GM19351 (cell line): ENCODE measurements at regions not wholly inside any gene's neighbourhood (a gene's known extent, or its start where the extent isn't known, plus 50 kb on each side); places are given as distances from the start of the nearest gene placed in this dataset.

ENCODE experiments used
- ATAC-seq: cut with Tn5 transposase; IDR thresholded peaks from one replicate; pipeline ENCODE4 v1.9.1; 2021; ENCODE audit warnings: mild to moderate bottlenecking, moderate library complexity; ENCODE audit not compliant: unreplicated experiment

DNA sequence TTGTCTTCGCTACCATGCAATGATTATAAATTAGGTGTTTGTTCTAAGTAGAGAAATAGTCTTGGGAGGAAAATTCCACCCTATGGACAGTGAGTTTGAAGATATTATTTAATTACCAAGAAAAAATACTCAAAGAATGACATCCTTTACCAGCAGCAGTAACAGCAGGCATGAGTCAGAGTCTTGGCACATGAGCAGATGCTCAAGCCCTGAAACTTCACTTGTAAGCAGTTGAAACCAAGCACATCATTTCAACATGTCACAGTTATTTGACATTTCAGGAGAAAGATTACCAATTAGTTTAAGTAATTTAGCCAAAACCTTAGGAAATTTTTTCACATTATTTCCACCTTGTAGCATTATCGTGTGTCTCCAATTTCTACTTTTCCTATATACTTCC is 99.2 kb downstream of the C12orf50 start:
- no peak for ATAC-seq

DNA sequence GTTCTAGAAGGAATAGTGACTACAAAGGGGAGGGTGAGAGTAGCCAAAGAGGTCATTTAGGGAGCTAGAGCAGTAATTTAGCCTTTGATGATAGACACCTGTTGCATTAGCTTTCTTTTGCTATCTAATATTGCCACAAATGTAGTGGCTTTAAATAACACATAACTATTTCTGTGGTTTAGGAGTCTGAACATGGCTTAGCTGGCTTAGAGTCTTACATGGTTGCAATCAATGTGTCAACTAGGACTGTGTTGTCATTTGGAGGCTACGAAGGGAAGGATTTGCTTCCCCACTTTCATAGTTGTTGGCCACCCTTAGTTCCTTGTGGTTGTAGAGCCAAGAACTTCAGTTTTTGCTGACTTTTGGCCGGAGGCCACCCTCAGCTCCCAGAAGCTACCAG is 99.9 kb downstream of the C12orf50 start:
- no peak for ATAC-seq

DNA sequence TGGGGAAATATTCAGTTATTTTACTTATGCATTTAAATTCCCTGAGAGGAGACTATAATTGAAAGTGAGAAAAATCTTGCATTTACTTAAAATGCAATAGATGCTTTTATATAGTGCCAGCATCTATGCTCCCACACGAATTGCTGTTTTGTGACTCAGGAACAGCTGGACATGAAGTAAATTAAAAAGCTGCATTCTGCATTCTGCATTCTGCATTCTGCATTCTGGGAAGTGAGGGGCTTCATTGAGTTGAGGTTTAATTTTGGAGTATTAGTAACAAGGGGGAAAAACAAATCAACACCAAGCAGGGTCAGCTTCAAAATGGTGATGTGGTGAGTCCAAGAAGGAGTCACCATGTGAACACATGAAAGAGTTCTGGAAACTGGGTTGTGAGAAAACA is 101.2 kb downstream of the C12orf50 start:
- ATAC-seq, result no peak

DNA sequence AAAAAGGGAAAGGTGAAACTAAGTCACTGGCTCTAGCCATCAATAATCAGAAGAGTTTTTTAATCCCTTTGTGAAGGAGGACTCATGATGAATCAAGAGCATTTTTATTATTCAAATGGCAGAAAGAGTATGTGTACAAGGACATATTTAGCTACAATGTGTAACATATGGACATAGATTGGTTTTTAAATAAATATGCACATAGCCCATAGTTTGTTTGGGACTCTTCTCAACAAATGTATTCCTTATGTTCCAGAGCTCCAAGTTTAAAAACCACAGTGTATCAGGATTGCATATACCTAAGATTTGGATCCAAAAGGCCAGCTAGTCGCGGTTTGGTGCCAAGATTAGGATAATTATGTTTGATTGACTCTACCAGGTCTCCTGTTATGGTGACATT is 104.2 kb downstream of the C12orf50 start:
- ATAC-seq, result no peak

DNA sequence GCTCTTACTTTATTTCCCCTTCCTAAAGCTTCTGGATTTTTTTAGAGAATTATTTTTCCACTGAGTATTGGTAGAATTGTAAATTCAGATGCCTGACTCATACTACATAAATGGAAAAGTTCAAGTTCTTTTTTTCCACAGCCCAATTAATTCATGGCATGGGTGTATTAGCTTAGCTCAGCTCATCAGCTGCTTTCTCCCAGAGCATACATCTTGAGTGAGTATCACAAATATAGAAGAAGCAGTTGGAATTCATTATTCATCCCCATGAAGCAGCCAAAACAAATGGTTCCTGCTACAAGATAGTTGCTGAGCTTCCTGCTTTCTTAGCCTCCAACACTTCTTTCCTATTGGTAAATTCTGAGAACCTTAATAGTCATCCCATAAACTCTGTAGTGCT is 105.1 kb downstream of the C12orf50 start:
- no peak for ATAC-seq

DNA sequence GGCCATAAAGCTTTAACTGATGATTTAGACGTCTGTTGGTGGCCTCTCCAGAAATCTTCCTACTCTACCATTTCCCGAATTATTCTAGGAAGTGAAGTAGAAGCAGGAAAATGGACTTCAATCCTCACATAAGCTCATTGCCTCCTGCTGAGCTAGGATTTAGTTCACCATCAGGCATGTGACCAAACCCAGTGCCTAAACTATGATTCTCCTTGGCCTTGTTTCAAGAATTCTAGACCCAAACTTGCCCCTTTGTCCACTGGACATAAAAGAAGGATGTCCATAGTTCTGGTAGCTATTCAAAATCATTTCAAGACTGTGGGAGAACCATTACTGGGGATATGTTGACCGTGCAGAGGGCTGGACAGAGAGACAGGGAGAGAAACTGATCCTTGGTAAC is 105.8 kb downstream of the C12orf50 start:
- ATAC-seq, result no peak

DNA sequence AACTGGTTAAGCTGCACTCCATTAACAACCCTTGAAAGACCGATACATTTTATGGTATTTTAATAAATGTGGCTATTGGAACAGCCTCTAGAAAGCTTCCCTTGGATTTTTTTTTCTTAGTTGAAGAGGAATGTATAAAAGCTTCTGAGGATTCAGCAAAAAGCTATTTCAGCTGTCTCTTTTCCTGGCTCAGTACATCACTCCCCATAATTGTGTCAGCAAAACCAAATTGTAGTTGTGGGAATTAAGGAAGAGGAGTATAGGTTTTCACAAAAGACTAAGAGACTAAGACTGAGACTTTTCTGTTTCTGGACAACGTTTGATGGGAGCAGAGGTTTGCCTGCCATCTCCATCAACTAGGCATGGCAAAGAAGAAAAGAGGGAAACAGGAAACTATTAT is 106.5 kb downstream of the C12orf50 start:
- no peak for ATAC-seq

DNA sequence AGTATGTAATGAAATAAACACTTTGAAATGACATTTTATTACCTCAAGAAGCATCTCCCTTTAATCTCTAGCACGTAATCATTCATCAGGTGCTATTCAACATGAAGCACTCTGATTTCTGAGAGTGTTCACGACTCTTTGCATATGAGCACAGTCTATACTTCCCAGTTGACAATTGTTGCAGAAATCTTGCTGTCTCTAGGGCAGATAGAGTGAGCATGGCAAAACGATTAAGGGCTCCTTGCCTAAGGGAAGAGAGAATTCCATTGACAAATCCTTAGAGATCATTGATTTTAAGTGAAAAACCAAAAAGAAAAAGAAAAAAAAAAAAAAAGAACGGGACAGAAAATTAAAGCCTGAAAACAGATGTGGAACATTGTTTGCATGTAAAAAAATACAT is 107.6 kb downstream of the C12orf50 start:
- no peak for ATAC-seq

DNA sequence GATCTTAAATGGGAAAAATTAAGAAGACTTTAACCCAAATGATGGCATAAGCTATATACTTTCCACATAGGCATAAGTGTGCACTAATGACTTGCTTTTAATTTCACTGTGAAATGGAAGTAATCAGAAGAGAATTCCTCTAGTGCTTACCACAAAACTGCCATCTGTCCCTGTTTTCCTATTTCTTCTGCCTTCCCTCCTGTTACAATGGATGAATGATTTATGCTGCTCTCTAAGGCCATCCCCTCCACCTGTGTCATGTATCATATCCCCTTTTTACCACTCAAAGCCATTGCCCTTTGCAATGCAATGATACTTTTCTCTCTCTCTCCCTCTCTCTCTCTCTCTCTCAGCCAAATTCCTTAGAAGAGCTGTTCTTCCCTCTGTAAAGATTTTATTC is 109.1 kb downstream of the C12orf50 start:
- ATAC-seq, result no peak

DNA sequence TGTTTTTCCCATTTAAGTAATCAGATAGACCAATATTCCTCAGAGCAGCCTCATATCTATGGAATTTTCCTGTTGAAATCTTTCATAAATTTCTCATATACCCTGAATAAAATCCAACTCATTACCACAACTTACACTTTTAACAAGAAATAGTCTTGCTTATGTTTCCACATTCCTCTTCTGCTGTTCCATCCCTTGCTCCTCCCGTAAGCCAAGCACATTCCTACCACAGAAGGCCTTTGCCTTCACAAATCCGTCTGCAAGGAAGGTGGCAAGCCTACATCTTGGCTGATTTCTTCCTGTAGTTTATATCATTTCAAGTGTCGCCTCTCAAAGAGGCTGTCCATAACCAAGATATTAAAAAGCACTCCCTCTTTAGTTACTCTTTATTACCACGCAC is 127.7 kb downstream of the C12orf50 start:
- no peak for ATAC-seq

DNA sequence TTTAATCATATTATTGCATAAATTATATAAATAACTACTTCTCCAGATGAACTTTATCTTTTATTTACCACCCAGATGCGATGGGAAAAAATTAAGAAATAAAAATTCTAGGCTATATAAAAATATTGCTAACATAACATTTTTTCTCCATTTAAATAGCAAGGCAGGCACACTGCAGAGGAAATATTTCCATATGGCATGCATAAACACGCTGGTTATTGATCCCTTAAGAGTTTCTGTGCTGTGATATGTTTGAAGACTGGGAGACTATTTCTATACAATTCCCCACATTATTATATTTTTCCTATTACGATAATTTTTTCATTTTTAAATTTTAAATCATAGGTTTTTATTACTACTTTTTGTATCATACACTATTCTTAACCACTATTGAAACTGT is 131.5 kb downstream of the C12orf50 start:
- ATAC-seq, result no peak

DNA sequence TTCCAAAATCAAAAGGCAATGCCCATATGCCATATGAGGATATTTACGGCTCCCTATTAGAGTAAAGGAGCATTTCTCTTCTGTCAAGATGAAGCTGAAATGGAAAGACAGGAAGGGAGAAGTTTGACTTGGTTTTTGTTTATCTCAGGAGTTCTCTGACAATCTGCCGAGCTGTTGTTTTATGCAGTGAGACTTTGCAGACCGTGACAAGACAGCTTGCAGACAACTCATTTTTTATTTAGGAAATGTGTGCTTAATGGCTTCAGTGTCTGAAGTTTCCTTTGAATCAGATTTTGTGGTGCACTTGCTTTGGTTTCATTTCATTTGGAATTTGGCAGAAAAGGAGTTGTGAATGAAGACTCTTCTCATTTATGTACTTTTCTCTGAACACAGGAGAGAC is 145.4 kb downstream of the C12orf50 start:
- ATAC-seq, result no peak

DNA sequence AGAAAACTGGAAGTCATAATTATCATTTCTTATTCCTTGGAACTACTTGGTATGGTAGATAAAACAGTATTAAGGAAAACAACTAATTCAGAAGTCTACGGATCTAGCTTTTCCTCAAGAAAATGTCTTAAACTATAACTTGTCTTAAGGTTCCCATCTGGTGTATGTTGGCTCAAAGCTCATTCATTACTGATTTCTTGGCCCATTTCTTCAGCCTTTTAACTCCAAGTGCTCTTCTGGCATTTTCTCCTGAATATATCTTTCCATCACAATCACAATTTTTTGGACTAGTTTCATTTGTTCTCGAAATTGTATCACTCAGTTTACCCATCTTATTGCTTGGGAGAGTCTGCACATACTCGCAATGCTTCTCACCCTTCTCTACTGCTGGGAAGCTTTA is 150.1 kb downstream of the C12orf50 start:
- no peak for ATAC-seq

DNA sequence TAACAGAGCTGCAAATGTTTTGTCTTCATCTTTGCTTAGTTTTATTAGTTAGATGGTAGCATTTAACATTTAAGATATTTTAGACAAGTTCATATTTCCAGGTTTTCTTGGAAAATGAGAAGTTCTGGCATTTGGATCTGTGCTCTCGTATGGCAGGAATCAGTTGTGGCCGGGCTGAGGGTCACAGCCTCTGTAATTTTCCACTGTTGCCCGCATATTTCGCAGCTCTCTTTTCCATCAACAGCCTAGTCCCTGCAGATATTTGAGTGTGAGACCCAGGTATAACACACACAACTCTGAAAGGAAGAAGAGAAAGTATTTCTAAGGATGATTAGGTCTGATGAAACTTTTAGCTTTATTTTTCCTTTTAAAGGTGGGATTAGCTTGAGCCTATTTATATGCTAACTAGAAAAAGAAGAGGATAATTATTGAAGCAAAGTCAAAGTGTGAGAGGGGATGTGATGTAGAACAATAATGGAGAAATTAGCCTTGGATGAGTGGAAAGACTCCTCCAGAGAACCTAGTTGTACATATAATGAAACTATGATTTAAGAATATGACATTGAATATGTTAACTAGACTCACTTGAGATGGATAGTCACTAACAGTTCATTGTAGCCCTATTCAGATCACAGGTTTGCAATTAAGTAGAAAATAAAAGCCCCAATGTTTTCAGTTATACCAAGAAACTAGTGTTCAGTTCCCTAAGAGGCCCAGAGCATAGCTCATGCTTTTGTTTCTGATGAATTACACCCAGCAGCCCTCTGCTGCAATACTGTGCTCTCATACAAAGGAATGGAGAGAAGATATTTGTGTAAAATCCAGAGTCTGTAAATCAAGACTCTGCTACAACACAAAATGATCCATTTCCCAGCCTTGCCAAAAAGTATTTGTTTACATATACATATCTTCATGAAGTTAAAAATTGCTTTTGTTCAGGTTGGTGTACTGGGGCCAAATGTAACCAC is 158.4 kb downstream of the C12orf50 start:
- ATAC-seq, result no peak

DNA sequence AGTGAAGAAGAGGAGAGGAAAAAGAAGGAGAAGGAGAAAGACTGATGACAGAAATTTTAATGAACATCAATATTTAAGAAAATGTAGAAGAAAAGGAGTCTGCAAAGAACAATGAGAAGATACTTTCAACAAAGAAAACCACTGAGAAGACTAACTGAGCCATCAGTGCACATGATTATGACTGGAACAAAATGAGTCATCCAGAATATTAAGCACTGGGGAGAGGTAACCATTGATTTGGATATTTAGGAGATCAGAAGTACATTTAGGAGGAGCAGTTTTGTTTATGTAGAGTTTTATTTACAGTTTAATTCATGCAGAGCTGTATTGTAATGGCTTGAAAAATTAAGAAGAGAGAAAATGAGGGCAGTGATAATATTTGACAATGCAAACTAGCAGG is 159.1 kb downstream of the C12orf50 start:
- no peak for ATAC-seq

DNA sequence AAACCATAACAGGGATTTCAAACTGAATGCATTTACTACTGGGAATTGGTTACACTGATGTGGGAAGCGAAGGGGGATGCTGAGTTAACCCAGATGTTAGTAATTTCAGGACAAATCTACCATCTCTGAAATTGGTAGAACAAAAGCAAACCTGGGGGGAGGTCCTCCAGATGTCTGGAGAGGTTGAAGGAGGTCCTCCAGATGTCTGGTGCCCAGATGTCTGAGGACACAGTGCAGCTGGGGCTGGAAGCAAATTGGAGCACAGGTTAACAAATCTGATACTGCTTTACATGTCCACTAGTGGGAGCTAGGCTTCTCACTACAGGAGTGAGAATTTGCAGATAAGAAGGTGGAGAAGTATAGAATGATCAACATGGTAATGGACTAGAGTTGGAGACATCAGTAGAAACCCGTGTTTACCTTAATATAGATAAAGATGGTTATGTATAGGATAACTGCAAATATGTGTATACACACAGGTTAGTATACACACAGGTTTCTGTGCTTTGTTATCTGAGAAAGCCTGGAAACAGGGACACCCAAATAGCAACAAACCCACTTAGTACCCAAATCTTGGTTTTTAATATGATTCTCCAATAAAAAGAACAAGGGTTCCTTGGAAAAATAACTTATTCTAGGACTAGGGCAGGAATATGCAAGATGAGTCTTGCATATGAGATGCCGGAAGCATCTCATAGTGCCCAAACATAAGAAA is 162.5 kb downstream of the C12orf50 start:
- ATAC-seq, result peak; percentile 52

DNA sequence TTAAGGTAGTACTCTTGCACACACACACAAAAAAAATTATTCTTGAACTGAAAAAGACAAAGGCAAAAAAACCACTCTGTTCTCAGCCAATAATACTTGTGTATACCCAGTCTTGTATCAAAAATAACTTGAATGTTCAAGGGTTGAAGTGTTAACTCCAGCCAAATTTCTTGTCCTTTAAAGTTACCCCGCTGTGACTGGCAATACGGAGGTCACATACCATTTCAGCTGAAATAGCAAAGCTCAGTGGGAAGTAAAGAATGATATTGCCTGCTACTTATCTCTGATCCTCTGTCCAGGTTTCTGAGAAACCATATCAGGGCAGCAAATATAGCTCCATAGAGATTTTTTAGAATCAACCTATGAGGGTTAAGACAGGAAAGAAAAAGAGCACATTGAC is 167.4 kb downstream of the C12orf50 start:
- ATAC-seq, result no peak

DNA sequence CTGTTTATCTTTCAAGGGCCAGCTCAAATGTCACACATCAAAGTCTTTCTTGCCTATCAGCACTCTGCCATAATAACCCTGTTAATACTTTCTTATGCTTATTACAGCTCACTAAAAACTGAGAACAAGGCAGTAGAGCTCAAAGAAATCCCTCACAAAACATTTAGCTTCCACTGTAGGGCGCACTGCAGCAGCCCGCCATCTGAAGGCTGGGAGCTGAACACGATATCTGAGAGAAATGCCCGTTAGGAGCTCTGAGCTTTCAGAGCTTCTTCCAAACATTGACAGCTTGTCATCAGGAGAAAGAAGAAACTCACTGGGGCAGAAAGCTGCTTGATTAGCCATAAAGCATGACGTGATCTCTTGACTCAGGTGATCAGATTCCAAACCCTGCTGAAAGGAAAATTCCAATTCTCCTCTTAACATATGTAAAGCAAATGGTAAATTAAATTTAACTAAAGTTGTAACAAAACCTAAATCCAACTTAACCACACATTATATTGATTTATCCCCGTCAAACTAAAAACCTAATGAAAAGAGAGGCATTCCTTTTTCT is 175.7 kb downstream of the C12orf50 start:
- ATAC-seq, result no peak

DNA sequence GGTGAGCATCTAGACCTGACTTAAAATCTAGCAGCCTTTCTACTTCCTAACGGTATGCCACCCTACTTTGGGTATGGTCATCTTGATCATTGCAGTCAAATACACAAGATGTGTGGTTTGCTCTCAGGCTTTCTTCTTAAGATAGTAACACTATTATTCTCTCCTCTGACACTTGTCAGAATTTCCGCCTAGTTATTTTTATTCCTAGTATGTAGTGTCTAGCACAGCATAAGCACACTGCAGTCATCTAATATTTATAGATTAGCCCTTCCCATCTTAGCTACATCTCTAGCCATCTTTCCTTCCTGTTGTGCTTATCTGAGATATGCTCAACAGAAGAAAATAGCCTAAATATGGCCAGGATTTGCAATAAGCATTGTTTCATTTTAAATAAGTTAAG is 180.1 kb downstream of the C12orf50 start:
- ATAC-seq, result no peak

DNA sequence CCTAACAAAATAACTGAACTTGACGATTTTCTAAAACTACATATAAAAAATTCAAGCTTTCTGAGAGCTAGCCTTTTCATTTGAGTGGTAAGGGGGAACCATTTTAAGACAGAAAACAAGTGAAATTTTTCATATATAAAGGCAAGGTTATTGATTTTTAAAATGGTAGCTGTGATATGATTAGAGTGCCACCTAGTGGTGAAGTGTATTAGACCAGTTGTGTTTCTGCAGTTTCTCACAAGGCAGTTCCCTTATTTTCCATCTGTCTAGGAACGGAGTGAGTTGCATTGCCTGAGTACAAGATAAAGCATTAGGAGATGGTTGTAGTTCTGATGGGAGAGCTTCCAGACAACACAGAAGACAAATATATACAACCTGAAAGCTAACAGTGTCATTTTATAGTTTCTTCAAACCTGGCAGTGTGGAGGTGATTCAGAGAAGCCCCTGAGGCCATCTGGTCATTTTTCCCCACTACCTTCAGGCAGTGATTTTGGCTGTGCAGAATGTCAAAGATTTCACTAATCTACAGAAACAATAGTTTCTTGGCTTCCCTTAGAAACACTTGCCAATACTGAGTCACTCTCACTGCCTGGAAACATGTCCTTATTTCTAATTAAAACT is 180.8 kb downstream of the C12orf50 start:
- peak; percentile 73 for ATAC-seq

DNA sequence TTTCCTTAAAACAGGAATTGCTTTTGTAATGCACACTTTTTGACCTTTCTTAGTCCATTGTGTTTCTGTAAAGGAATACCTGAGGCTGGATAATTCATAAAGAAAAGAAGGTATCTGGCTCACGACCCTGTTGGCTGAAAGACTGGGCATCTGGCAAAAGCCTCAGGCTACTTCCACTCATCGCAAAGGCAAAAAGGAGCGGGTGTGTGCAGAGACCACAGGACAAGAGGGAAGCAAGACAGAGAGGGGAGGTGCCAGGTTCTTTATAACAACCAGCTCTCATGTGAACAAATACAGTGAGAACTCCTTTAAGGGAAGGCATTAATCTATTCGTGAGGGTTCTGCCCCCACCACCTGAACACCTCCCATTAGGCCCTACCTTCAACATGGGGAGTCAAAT is 182.1 kb downstream of the C12orf50 start:
- ATAC-seq, result no peak

DNA sequence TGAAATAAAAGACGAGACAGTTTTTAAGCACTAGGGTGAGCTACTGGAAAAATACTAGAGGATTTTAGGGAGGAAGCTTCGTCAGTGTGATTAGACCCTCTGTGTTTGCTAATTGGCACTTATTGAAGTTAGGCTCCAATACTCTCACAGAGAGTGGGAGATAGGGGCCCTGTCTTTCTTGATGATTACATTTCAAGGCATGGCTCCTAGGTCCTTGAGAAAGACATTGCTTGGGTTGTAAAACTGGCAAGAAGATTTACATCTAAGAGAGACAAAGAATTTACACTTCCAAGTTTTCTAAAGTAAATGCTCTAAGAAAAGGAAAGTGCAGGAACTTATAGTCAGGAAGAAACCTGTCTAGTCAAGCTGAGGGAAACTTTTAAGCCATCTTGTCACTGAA is 183.2 kb downstream of the C12orf50 start:
- no peak for ATAC-seq
